ENCODE measurements at regions not wholly inside any gene's neighbourhood (a gene's known extent, or its start where the extent isn't known, plus 50 kb on each side); places are given as distances from the start of the nearest gene placed in this dataset.

DNA sequence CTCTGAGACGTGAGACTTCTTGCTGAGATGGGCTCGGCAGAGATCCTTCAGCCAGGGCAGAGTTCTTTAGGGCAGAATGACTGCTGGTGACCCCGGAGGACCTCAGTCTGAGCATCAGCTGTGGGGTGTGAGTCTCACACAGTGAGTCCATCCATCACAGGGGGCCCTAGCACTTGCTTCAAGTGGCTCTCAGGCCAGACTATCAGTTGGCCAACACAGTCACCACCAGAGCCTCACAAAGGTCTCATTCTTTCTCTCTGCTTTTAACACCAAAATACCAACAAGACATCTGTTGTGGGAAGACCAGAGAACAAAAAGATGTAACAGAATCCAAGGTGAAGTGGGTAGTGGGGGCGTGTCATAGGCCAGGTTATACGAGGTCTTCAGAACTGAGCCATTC, 345.6 kb upstream of the NRP1 start:
- peaks cover 0 to 6% (median 0%) of the 10 kb centered on the region in 3 donors for H3K9me3 ChIP-seq
- no peaks in the 10 kb centered on the region for H3K27me3 ChIP-seq
- no peak overlapping the region for H3K27ac ChIP-seq
- no peak for TF ChIP-seq POLR2A (IDR thresholded peaks at IDR 0.05)
- no peak for TF ChIP-seq POLR2AphosphoS5 (IDR thresholded peaks at IDR 0.05)
- TF ChIP-seq EP300 (IDR thresholded peaks at IDR 0.05), result no peak
- H3K36me3 ChIP-seq, result no peaks in the 10 kb centered on the region
- 77 to 94% methylated on average over 4 to 5 of the region's 5 CpGs for WGBS, 2 donors (ENCODE audit: low coverage in 1 of 2)
- no peaks in the 10 kb centered on the region for H3K4me1 ChIP-seq
- H3K4me3 ChIP-seq, result no peak overlapping the region
- no peak for ATAC-seq

GRCh38 chr10:33676606-33677339, 342.3 kb upstream of the NRP1 start:
- 83 to 89% methylated on average over 8 to 9 of the region's 9 CpGs for WGBS, 2 donors (ENCODE audit: low coverage in 1 of 2)
- H3K27ac ChIP-seq, result no peak overlapping the region
- no peaks in the 10 kb centered on the region for H3K4me1 ChIP-seq
- no peaks in the 10 kb centered on the region for H3K36me3 ChIP-seq
- ATAC-seq, result no peak
- H3K4me3 ChIP-seq, result no peak overlapping the region
- TF ChIP-seq POLR2AphosphoS5 (IDR thresholded peaks at IDR 0.05), result no peak
- TF ChIP-seq, protein P1, sequence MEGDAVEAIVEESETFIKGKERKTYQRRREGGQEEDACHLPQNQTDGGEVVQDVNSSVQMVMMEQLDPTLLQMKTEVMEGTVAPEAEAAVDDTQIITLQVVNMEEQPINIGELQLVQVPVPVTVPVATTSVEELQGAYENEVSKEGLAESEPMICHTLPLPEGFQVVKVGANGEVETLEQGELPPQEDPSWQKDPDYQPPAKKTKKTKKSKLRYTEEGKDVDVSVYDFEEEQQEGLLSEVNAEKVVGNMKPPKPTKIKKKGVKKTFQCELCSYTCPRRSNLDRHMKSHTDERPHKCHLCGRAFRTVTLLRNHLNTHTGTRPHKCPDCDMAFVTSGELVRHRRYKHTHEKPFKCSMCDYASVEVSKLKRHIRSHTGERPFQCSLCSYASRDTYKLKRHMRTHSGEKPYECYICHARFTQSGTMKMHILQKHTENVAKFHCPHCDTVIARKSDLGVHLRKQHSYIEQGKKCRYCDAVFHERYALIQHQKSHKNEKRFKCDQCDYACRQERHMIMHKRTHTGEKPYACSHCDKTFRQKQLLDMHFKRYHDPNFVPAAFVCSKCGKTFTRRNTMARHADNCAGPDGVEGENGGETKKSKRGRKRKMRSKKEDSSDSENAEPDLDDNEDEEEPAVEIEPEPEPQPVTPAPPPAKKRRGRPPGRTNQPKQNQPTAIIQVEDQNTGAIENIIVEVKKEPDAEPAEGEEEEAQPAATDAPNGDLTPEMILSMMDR (IDR thresholded peaks at IDR 0.05), result no peak
- TF ChIP-seq EP300 (IDR thresholded peaks at IDR 0.05), result no peak
- TF ChIP-seq POLR2A (IDR thresholded peaks at IDR 0.05), result no peak
- no peaks in the 10 kb centered on the region for H3K9me3 ChIP-seq
- no peaks in the 10 kb centered on the region for H3K27me3 ChIP-seq

DNA sequence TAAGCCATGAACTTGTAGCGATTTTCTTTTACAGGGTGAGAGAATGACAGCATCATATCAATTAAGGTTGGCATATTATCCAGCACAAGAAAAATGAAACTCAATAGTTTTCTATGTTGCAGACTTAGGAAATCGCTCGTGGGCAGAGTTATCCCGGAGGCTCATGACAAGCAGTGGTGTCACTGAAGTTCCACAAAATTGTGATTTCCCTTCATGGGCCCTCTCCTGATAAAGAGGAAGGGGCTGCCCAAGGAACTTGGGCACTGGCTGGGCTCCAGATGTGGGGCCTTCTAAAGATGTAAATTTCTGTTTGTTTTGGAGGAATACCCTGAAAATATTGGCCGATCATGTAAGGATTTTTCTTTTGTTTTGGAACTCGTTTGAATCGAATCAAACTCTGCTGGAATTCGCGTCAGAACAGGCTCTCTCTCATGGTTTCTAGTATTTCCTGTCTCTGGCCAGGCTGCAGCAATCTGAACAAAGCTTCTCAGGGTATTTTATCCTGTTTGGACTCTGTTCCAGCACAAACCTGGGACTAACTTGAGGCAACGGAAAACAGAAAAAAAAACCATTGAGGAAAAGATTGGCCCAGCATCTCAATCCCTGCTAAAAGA, 340.6 kb upstream of the NRP1 start:
- Histone ChIP-seq H3K4me3 (no peak overlapping the region), H3K4me1 (no peaks in the 10 kb centered on the region), H3K27me3 (no peaks in the 10 kb centered on the region), H3K9me3 (no peaks in the 10 kb centered on the region), H3K36me3 (no peaks in the 10 kb centered on the region), H3K27ac (peak overlapping the region in 1 of 4 donors; percentile 30)
- ATAC-seq, result no peak
- WGBS, 2 donors (ENCODE audit: low coverage in 1 of 2), result 53 to 66% methylated on average over 6 to 9 of the region's 10 CpGs
- TF ChIP-seq POLR2AphosphoS5 (IDR thresholded peaks at IDR 0.05) (no peak), EP300 (IDR thresholded peaks at IDR 0.05) (no peak), POLR2A (IDR thresholded peaks at IDR 0.05) (no peak)
- TF ChIP-seq, protein P1 (IDR thresholded peaks at IDR 0.05), result no peak

DNA sequence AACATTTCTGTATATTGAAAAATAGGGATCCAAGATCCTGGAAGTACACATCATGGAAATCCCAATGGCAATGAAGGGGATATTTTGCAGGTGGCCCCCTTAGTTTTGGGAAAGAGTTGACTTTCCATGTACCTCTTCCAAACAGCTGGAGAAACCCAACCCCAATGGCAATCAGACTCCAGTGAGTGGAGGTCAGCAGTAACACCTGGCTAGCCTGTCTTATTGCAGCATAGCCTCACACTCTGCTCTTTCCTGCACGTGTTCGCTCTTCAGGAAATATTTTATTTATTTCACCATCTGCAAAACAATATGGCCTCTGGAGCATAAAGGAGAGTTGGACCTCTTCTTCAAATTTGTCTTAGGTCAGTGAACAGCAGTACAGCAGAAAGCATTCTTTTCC, 340.0 kb upstream of the NRP1 start:
- ATAC-seq, result no peak
- H3K27ac ChIP-seq, result no peak overlapping the region
- H3K4me1 ChIP-seq, result no peaks in the 10 kb centered on the region
- no peaks in the 10 kb centered on the region for H3K9me3 ChIP-seq
- TF ChIP-seq, protein P1 (IDR thresholded peaks at IDR 0.05), result no peak
- no peak for TF ChIP-seq POLR2A (IDR thresholded peaks at IDR 0.05)
- TF ChIP-seq POLR2AphosphoS5 (IDR thresholded peaks at IDR 0.05), result no peak
- TF ChIP-seq EP300 (IDR thresholded peaks at IDR 0.05), result no peak
- H3K27me3 ChIP-seq, result no peaks in the 10 kb centered on the region
- H3K4me3 ChIP-seq, result no peak overlapping the region
- no peaks in the 10 kb centered on the region for H3K36me3 ChIP-seq
- 80 to 86% methylated on average over 2 of the region's 2 CpGs for WGBS, 2 donors (ENCODE audit: low coverage in 1 of 2)

DNA sequence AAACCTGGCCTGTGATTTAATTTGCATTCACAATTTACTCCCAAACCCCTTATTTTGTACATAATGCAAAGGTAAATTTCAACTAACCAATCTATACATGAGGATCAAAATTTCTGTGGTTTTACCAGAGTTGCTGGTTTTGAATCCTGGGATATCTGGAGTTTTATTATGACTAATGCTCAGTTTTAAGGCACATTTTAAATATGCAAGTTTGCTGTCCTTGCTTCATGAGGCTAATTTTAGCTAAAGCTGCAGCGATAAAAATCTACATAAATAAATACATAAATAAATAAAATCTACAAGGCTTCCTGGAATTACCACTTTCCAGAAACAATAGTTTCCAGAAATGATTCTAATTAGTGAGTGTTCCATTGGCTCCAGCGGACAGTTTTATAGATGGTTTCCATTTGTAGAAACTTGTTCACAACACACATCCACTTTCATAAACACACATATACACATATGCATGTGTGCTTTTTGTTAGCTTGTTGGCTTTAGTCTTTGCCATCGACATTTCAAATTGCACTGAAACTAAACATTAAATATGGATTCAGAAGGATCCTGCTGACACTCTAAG, 339.5 kb upstream of the NRP1 start:
- H3K4me3 ChIP-seq, result no peak overlapping the region
- H3K27me3 ChIP-seq, result no peaks in the 10 kb centered on the region
- no peak for ATAC-seq
- no peak overlapping the region for H3K27ac ChIP-seq
- 66 to 77% methylated on average over 3 of the region's 3 CpGs for WGBS, 2 donors (ENCODE audit: low coverage in 1 of 2)
- TF ChIP-seq POLR2A (IDR thresholded peaks at IDR 0.05) (no peak), POLR2AphosphoS5 (IDR thresholded peaks at IDR 0.05) (no peak), EP300 (IDR thresholded peaks at IDR 0.05) (no peak)
- TF ChIP-seq, protein P1 (IDR thresholded peaks at IDR 0.05), result no peak
- H3K36me3 ChIP-seq, result no peaks in the 10 kb centered on the region
- H3K4me1 ChIP-seq, result no peaks in the 10 kb centered on the region
- H3K9me3 ChIP-seq, result no peaks in the 10 kb centered on the region
